Breast epithelium (tissue), 3 donors: ENCODE measurements at regions not wholly inside any gene's neighbourhood (a gene's known extent, or its start where the extent isn't known, plus 50 kb on each side); places are given as distances from the start of the nearest gene placed in this dataset.

Source experiments
- POLR2AphosphoS5 ChIP-seq, 3 donors: sonication (generic); formaldehyde crosslinking; IDR thresholded peaks; one replicate each; pipeline ENCODE4 v1.6.1; 2017; ENCODE audit warnings: antibody characterized with exemption in 3 of 3
- TF ChIP-seq, protein P1 (sequence below), 3 donors: fragments of 450-650 bp; IDR thresholded peaks; one replicate each; pipeline ENCODE4 v1.5.1; 2016 to 2017; ENCODE audit warnings: antibody characterized with exemption in 3 of 3, mild to moderate bottlenecking in 3 of 3, moderate library complexity in 3 of 3

DNA sequence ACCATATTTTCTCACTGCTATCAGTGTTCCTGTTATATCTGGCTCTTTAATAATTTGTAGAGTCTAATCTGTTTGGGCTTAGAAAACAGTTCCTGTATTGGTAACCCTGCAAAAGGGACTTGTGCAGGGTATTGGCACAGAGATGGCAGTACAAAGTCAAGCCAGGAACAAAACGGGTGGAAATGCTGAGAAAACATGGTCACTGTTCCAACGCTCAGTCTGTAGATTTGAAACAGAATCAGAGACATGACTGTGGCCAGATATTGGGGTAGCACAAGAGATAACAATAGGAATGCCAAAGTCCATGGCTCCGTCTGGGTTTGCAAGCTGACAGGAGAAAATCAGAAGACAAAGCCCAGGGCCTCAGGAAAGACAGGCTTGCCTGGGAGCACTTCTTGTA, 290.7 kb upstream of the PDE3A start:
- TF ChIP-seq POLR2AphosphoS5 (IDR thresholded peaks at IDR 0.05), result no peak
- TF ChIP-seq, protein P1, sequence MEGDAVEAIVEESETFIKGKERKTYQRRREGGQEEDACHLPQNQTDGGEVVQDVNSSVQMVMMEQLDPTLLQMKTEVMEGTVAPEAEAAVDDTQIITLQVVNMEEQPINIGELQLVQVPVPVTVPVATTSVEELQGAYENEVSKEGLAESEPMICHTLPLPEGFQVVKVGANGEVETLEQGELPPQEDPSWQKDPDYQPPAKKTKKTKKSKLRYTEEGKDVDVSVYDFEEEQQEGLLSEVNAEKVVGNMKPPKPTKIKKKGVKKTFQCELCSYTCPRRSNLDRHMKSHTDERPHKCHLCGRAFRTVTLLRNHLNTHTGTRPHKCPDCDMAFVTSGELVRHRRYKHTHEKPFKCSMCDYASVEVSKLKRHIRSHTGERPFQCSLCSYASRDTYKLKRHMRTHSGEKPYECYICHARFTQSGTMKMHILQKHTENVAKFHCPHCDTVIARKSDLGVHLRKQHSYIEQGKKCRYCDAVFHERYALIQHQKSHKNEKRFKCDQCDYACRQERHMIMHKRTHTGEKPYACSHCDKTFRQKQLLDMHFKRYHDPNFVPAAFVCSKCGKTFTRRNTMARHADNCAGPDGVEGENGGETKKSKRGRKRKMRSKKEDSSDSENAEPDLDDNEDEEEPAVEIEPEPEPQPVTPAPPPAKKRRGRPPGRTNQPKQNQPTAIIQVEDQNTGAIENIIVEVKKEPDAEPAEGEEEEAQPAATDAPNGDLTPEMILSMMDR (IDR thresholded peaks at IDR 0.05), result no peak
